GM13977 (cell line): ENCODE measurements at regions not wholly inside any gene's neighbourhood (a gene's known extent, or its start where the extent isn't known, plus 50 kb on each side); places are given as distances from the start of the nearest gene placed in this dataset.

Experiments
- DNase-seq: peaks from one replicate; pipeline ENCODE4 v3.0.0; 2012; ENCODE audit warnings: low spot score
- in situ Hi-C: fragments of 300-500 bp; cut with MboI; formaldehyde crosslinking; loops from one replicate; pipeline ENCODE4 v1.12.0; 2022; ENCODE audit warnings: low sequenced_read_pairs, low pct_unique_long_range_greater_than_20kb, mixed read lengths, inconsistent platforms; ENCODE audit not compliant: unreplicated experiment
- TF ChIP-seq, protein P1 (sequence below): IDR thresholded peaks from 2 replicates; pipeline ENCODE4 v1.5.1; 2012; ENCODE audit warnings: mild to moderate bottlenecking, control low read depth; ENCODE audit not compliant: insufficient read depth; ENCODE audit errors: extremely low read depth, missing control alignments

- no peak for DNase-seq
- in situ Hi-C loops: no loop called here
- TF ChIP-seq, protein P1, sequence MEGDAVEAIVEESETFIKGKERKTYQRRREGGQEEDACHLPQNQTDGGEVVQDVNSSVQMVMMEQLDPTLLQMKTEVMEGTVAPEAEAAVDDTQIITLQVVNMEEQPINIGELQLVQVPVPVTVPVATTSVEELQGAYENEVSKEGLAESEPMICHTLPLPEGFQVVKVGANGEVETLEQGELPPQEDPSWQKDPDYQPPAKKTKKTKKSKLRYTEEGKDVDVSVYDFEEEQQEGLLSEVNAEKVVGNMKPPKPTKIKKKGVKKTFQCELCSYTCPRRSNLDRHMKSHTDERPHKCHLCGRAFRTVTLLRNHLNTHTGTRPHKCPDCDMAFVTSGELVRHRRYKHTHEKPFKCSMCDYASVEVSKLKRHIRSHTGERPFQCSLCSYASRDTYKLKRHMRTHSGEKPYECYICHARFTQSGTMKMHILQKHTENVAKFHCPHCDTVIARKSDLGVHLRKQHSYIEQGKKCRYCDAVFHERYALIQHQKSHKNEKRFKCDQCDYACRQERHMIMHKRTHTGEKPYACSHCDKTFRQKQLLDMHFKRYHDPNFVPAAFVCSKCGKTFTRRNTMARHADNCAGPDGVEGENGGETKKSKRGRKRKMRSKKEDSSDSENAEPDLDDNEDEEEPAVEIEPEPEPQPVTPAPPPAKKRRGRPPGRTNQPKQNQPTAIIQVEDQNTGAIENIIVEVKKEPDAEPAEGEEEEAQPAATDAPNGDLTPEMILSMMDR: no peak
Measured at GRCh38 chr13:88937384-88937783, 1266.2 kb downstream of the SLITRK5 start.

DNA sequence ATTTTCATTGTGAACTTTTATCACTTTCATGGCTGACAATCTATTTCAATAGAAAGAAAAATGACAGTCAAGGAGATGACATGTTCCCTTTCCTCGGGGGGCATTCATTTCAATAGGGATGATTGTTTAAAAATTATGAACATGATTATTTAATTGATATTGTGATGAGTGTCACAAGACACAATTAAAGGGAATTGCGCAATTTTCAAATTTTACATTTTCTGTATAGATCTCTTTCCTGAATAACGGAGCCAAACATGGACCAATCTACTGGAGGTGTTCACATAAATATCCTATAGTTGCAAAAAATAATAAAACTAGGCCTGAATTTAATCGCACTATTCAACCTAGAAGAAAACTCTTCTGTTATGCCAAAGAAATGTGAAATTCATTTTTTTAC, 1274.6 kb downstream of the SLITRK5 start:
- TF ChIP-seq, protein P1: no peak
- in situ Hi-C loops: no loop called here
- no peak for DNase-seq

GRCh38 chr13:88948501-88948900, 1277.3 kb downstream of the SLITRK5 start:
- TF ChIP-seq, protein P1: no peak
- DNase-seq: no peak
- in situ Hi-C loops: no loop called here

GRCh38 chr13:88958821-88959220, 1287.7 kb downstream of the SLITRK5 start:
- in situ Hi-C loops: no loop called here
- TF ChIP-seq, protein P1: no peak
- DNase-seq: no peak

GRCh38 chr13:88976466-88976865, 1305.3 kb downstream of the SLITRK5 start:
- DNase-seq: no peak
- in situ Hi-C loops: no loop called here
- TF ChIP-seq, protein P1: no peak

- TF ChIP-seq, protein P1: no peak
- DNase-seq: no peak
- in situ Hi-C loops: no loop called here
Measured at GRCh38 chr13:88978607-88979006, 1307.4 kb downstream of the SLITRK5 start.
